Suprapubic skin (tissue), 4 donors: ENCODE measurements at regions not wholly inside any gene's neighbourhood (a gene's known extent, or its start where the extent isn't known, plus 50 kb on each side); places are given as distances from the start of the nearest gene placed in this dataset.

Experiments
- CTCF ChIP-seq, 2 donors: fragments of 200-600 bp in 1 of 2; fragments of 450-650 bp in 1 of 2; sonication (generic) in 1 of 2; IDR thresholded peaks; one replicate each; pipeline ENCODE4 v1.5.1; 2016 to 2019; ENCODE audit warnings: antibody characterized with exemption in 2 of 2, mild to moderate bottlenecking in 1 of 2, moderate library complexity in 1 of 2
- EP300 ChIP-seq: sonication (generic); formaldehyde crosslinking; IDR thresholded peaks from one replicate; pipeline ENCODE4 v1.6.1; 2017; ENCODE audit warnings: antibody characterized with exemption
- POLR2AphosphoS5 ChIP-seq, 3 donors: sonication (generic); formaldehyde crosslinking; IDR thresholded peaks; one replicate each; pipeline ENCODE4 v1.6.1; 2017; ENCODE audit warnings: antibody characterized with exemption in 3 of 3

GRCh38 chr5:163947848-163948666 is 442.6 kb downstream of the MAT2B start:
- TF ChIP-seq POLR2AphosphoS5 (IDR thresholded peaks at IDR 0.05) (no peak), CTCF (IDR thresholded peaks at IDR 0.05) (no peak), EP300 (no peak)
